H4 (cell line): ENCODE measurements at regions not wholly inside any gene's neighbourhood (a gene's known extent, or its start where the extent isn't known, plus 50 kb on each side); places are given as distances from the start of the nearest gene placed in this dataset.
"Not testable (repeated sequence)": the region's sequence is repeated elsewhere in the genome, so short reads cannot be mapped to it uniquely, and the experiment has no call there.

ENCODE experiments used
- DNase-seq: peaks from one replicate; pipeline ENCODE4 v3.0.0-alpha.2; 2015; ENCODE audit warnings: low spot score

GRCh38 chr2:16037808-16038457 is 97.6 kb downstream of the MYCN start:
- DNase-seq: no peak

GRCh38 chr2:16036951-16037350 is 96.6 kb downstream of the MYCN start:
- no peak for DNase-seq

GRCh38 chr2:16035747-16036745 is 95.7 kb downstream of the MYCN start:
- DNase-seq: no peak

GRCh38 chr2:16034975-16035746 is 94.8 kb downstream of the MYCN start:
- no peak for DNase-seq

GRCh38 chr2:16034151-16034974 is 94.0 kb downstream of the MYCN start:
- DNase-seq: no peak

GRCh38 chr2:16033032-16033293 is 92.6 kb downstream of the MYCN start:
- no peak for DNase-seq

- no peak for DNase-seq
Measured at GRCh38 chr2:16032282-16033031, 92.1 kb downstream of the MYCN start.

- no peak for DNase-seq
Measured at GRCh38 chr2:16031848-16032159, 91.5 kb downstream of the MYCN start.

- no peak for DNase-seq
Measured at GRCh38 chr2:16031058-16031847, 90.9 kb downstream of the MYCN start.

GRCh38 chr2:16030206-16031057 is 90.1 kb downstream of the MYCN start:
- DNase-seq: no peak

GRCh38 chr2:16028644-16029043 is 88.3 kb downstream of the MYCN start:
- DNase-seq: no peak

- DNase-seq: no peak
Measured at GRCh38 chr2:16026816-16027501, 86.6 kb downstream of the MYCN start.

- no peak for DNase-seq
Measured at GRCh38 chr2:16025876-16026640, 85.7 kb downstream of the MYCN start.

- DNase-seq: no peak
Measured at GRCh38 chr2:16025211-16025875, 85.0 kb downstream of the MYCN start.

- not testable (repeated sequence) for DNase-seq
Measured at GRCh38 chr2:16024628-16025027, 84.3 kb downstream of the MYCN start.

- DNase-seq: no peak
Measured at GRCh38 chr2:16023506-16024360, 83.4 kb downstream of the MYCN start.
